Natural killer cell treated with Interleukin-12 subunit alpha and Interleukin-12 subunit beta and Interleukin-15 and Interleukin-18, amount 100 ng/mL, for 72 hours (primary cell): ENCODE measurements at regions not wholly inside any gene's neighbourhood (a gene's known extent, or its start where the extent isn't known, plus 50 kb on each side); places are given as distances from the start of the nearest gene placed in this dataset.

ENCODE experiments used
- ATAC-seq, 2 donors: fragments of 150-1000 bp; cut with Tn5 transposase in 1 of 2; sonication (Bioruptor Pico), chemical (Tn5 transposase) in 1 of 2; 2 replicates each; pipeline ENCODE4 v1.10.0; 2021
- DNase-seq: peaks from one replicate; pipeline ENCODE4 v3.0.0; 2022; ENCODE audit warnings: low spot score
- H3K27ac Mint-ChIP-seq, 2 donors: 1 replicate in 1 of 2; 2 replicates in 1 of 2; pipeline ENCODE4 v1.8.0; 2022; ENCODE audit warnings: mixed read lengths in 2 of 2, mild to moderate bottlenecking in 1 of 2, moderate library complexity in 1 of 2
- H3K27me3 Mint-ChIP-seq, 2 donors: 1 replicate in 1 of 2; 2 replicates in 1 of 2; pipeline ENCODE4 v1.8.0; 2022; ENCODE audit warnings: mixed read lengths in 2 of 2
- H3K36me3 Mint-ChIP-seq: one replicate; pipeline ENCODE4 v1.8.0; 2022; ENCODE audit warnings: mixed read lengths
- H3K4me1 Mint-ChIP-seq, 2 donors: 1 replicate in 1 of 2; 2 replicates in 1 of 2; pipeline ENCODE4 v1.8.0; 2022; ENCODE audit warnings: low read depth in 2 of 2, mixed read lengths in 2 of 2, mild to moderate bottlenecking in 1 of 2
- H3K4me3 Mint-ChIP-seq: one replicate; pipeline ENCODE4 v1.8.0; 2022; ENCODE audit warnings: mixed read lengths
- H3K9me3 Mint-ChIP-seq: 2 replicates; pipeline ENCODE4 v1.8.0; 2022; ENCODE audit warnings: mixed read lengths

GRCh38 chr1:90402893-90403849 is 313.9 kb downstream of the BARHL2 start:
- DNase-seq (no peak), ATAC-seq (no peak)
- Mint-ChIP-seq H3K36me3 (no peaks in the 10 kb centered on the region), H3K9me3 (no peaks in the 10 kb centered on the region), H3K4me1 (no peaks in the 10 kb centered on the region), H3K4me3 (no peak overlapping the region), H3K27ac (no peak overlapping the region), H3K27me3 (peaks cover 6 to 17% of the 10 kb centered on the region in 2 donors)

- H3K4me3 Mint-ChIP-seq: no peak overlapping the region
- H3K36me3 Mint-ChIP-seq: no peaks in the 10 kb centered on the region
- H3K27ac Mint-ChIP-seq: no peak overlapping the region
- DNase-seq: no peak
- H3K9me3 Mint-ChIP-seq: no peaks in the 10 kb centered on the region
- H3K27me3 Mint-ChIP-seq: peaks cover 2 to 4% of the 10 kb centered on the region in 2 donors
- no peak for ATAC-seq
- H3K4me1 Mint-ChIP-seq: no peaks in the 10 kb centered on the region
Observed at GRCh38 chr1:90400131-90400530, 317.0 kb downstream of the BARHL2 start.

- DNase-seq: no peak
- no peak overlapping the region for H3K27ac Mint-ChIP-seq
- H3K4me1 Mint-ChIP-seq: no peaks in the 10 kb centered on the region
- peaks cover 4 to 5% of the 10 kb centered on the region in 2 donors for H3K27me3 Mint-ChIP-seq
- no peak overlapping the region for H3K4me3 Mint-ChIP-seq
- H3K9me3 Mint-ChIP-seq: no peaks in the 10 kb centered on the region
- no peaks in the 10 kb centered on the region for H3K36me3 Mint-ChIP-seq
- ATAC-seq: no peak
Observed at GRCh38 chr1:90396917-90397316, 320.2 kb downstream of the BARHL2 start.

GRCh38 chr1:90394247-90394646 is 322.9 kb downstream of the BARHL2 start:
- Mint-ChIP-seq H3K27ac (no peak overlapping the region), H3K4me1 (no peaks in the 10 kb centered on the region), H3K9me3 (no peaks in the 10 kb centered on the region), H3K4me3 (no peak overlapping the region), H3K36me3 (no peaks in the 10 kb centered on the region), H3K27me3 (peaks cover 4 to 6% of the 10 kb centered on the region in 2 donors)
- ATAC-seq (no peak), DNase-seq (no peak)

GRCh38 chr1:90393025-90393424 is 324.1 kb downstream of the BARHL2 start:
- no peaks in the 10 kb centered on the region for H3K36me3 Mint-ChIP-seq
- H3K27me3 Mint-ChIP-seq: peaks cover 4 to 6% of the 10 kb centered on the region in 2 donors
- no peaks in the 10 kb centered on the region for H3K4me1 Mint-ChIP-seq
- no peak for DNase-seq
- H3K4me3 Mint-ChIP-seq: no peak overlapping the region
- H3K9me3 Mint-ChIP-seq: no peaks in the 10 kb centered on the region
- H3K27ac Mint-ChIP-seq: no peak overlapping the region
- ATAC-seq: no peak

- Mint-ChIP-seq H3K27me3 (peaks cover 4 to 6% of the 10 kb centered on the region in 2 donors), H3K4me3 (no peak overlapping the region), H3K36me3 (no peaks in the 10 kb centered on the region), H3K9me3 (no peaks in the 10 kb centered on the region), H3K27ac (no peak overlapping the region), H3K4me1 (no peaks in the 10 kb centered on the region)
- DNase-seq (no peak), ATAC-seq (no peak)
Observed at GRCh38 chr1:90391126-90391525, 326.0 kb downstream of the BARHL2 start.

GRCh38 chr1:90387805-90388204 is 329.3 kb downstream of the BARHL2 start:
- no peaks in the 10 kb centered on the region for H3K9me3 Mint-ChIP-seq
- no peaks in the 10 kb centered on the region for H3K4me1 Mint-ChIP-seq
- no peak overlapping the region for H3K27ac Mint-ChIP-seq
- no peaks in the 10 kb centered on the region for H3K36me3 Mint-ChIP-seq
- peaks cover 6 to 8% of the 10 kb centered on the region in 2 donors for H3K27me3 Mint-ChIP-seq
- no peak for ATAC-seq
- H3K4me3 Mint-ChIP-seq: no peak overlapping the region
- DNase-seq: no peak

- no peak for ATAC-seq
- H3K4me1 Mint-ChIP-seq: no peaks in the 10 kb centered on the region
- H3K36me3 Mint-ChIP-seq: no peaks in the 10 kb centered on the region
- DNase-seq: no peak
- no peak overlapping the region for H3K4me3 Mint-ChIP-seq
- H3K9me3 Mint-ChIP-seq: no peaks in the 10 kb centered on the region
- no peak overlapping the region for H3K27ac Mint-ChIP-seq
- peaks cover 6 to 8% of the 10 kb centered on the region in 2 donors for H3K27me3 Mint-ChIP-seq
Observed at GRCh38 chr1:90386899-90387720, 330.0 kb downstream of the BARHL2 start.

- no peak overlapping the region for H3K27ac Mint-ChIP-seq
- ATAC-seq (no peak), DNase-seq (no peak)
- H3K9me3 Mint-ChIP-seq: no peaks in the 10 kb centered on the region
- H3K36me3 Mint-ChIP-seq: no peaks in the 10 kb centered on the region
- no peak overlapping the region for H3K4me3 Mint-ChIP-seq
- H3K4me1 Mint-ChIP-seq: no peaks in the 10 kb centered on the region
- H3K27me3 Mint-ChIP-seq: peaks cover 2 to 8% of the 10 kb centered on the region in 2 donors
Observed at GRCh38 chr1:90384193-90384592, 332.9 kb downstream of the BARHL2 start.

- H3K4me1 Mint-ChIP-seq: no peaks in the 10 kb centered on the region
- no peak for ATAC-seq
- H3K9me3 Mint-ChIP-seq: no peaks in the 10 kb centered on the region
- peaks cover 2 to 8% of the 10 kb centered on the region in 2 donors for H3K27me3 Mint-ChIP-seq
- DNase-seq: no peak
- no peak overlapping the region for H3K4me3 Mint-ChIP-seq
- no peaks in the 10 kb centered on the region for H3K36me3 Mint-ChIP-seq
- H3K27ac Mint-ChIP-seq: no peak overlapping the region
Observed at GRCh38 chr1:90382161-90382560, 334.9 kb downstream of the BARHL2 start.

- ATAC-seq: no peak
- Mint-ChIP-seq H3K27ac (no peak overlapping the region), H3K4me3 (no peak overlapping the region), H3K27me3 (peaks cover 2 to 8% of the 10 kb centered on the region in 2 donors), H3K36me3 (no peaks in the 10 kb centered on the region), H3K4me1 (no peaks in the 10 kb centered on the region), H3K9me3 (no peaks in the 10 kb centered on the region)
- DNase-seq: no peak
Observed at GRCh38 chr1:90381598-90381997, 335.5 kb downstream of the BARHL2 start.

- DNase-seq (no peak), ATAC-seq (no peak)
- Mint-ChIP-seq H3K27me3 (peaks cover 13 to 29% of the 10 kb centered on the region in 2 donors), H3K27ac (no peak overlapping the region), H3K4me1 (no peaks in the 10 kb centered on the region), H3K4me3 (no peak overlapping the region), H3K36me3 (no peaks in the 10 kb centered on the region), H3K9me3 (peaks cover 4% of the 10 kb centered on the region)
Observed at GRCh38 chr1:90371448-90371813, 345.7 kb downstream of the BARHL2 start.

- H3K27me3 Mint-ChIP-seq: peaks cover 10 to 24% of the 10 kb centered on the region in 2 donors
- no peak overlapping the region for H3K4me3 Mint-ChIP-seq
Observed at GRCh38 chr1:90370686-90371447, 346.2 kb downstream of the BARHL2 start.

More at GRCh38 chr1:90370686-90371447, 346.2 kb downstream of the BARHL2 start:
- Mint-ChIP-seq H3K36me3 (no peaks in the 10 kb centered on the region), H3K27ac (no peak overlapping the region), H3K9me3 (peaks cover 4% of the 10 kb centered on the region), H3K4me1 (no peaks in the 10 kb centered on the region)
- no peak for DNase-seq
- no peak for ATAC-seq
